ENCODE measurements at regions not wholly inside any gene's neighbourhood (a gene's known extent, or its start where the extent isn't known, plus 50 kb on each side); places are given as distances from the start of the nearest gene placed in this dataset.

DNA sequence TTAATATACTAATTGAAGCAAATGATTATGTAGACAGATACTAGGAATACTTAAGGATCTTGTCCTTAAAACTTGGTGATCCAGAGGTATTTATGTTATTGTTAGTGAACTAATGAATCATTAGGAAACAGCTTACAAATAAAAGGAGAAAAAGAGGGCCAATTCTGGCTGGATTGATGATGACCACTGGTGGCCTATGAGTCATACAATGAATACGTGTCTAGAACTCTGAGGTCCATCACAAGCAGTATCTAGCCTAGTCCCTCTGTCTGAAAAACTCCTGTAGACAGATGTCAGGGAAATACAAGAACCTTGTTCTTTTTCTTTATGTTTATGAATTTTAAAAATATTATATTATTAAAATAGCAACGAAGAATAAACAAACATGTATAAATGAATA, 51.7 kb upstream of the RTL1 start:
- no peak for DNase-seq

DNA sequence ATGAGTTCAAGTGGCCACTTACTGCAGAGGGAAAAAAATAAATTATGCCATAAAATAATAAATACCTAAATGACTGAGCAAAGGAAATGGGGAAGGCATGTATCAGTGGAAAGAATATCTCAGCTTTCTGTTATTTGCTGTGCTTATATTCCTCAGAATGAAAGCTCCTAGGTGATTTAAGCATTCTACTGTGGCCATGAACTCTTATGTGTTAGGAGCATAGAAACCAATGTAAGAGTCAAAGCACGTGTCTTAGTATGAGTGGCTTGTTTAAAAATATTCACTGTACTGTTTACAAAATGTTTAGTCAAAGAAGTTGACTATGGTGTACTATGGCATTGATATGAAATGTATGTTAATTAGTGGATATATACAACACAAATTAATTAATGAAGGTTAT, 59.0 kb upstream of the RTL1 start:
- DNase-seq, result no peak

- DNase-seq, result no peak
Measured at GRCh38 chr14:100965296-100965695, 61.8 kb upstream of the RTL1 start.

DNA sequence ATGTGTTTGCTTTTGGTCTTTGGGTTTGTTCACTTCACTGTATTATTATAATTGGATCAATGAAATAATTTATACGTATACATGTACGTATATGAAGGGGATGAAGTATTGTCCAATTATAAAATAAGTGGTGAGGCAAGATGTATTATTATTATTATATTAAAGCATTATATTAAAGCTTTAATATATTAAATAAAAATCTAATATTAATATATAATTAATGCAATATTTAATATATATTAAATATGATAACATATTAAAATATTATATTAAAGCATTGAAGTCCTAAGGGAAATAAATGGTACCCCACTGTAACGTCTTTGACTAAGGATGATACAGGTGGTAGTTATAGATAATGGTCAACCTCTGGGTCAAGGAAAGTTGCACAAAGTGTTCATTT, 63.7 kb upstream of the RTL1 start:
- DNase-seq, result no peak

DNA sequence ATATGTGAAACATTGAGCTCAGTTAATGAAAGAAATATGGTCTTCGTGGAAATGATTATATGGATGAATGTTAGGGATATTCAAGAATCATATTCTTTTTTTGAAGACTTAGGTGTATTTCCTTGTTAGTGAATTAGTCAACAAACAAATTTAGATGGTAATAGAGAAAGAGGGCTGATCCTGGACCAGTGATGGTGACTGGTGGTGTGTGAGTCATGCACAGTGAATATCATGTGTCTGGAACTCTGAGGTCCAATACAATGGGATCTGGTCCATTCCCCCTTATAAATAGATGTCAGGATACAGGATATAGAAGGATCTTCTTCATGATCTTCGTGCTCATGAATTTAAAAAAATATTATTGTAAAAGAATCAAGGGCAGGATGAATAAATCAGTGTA, 64.4 kb upstream of the RTL1 start:
- no peak for DNase-seq

- DNase-seq, result no peak
Measured at GRCh38 chr14:100972118-100972897, 68.8 kb upstream of the RTL1 start.

- DNase-seq, result no peak
Measured at GRCh38 chr14:100975671-100976070, 72.1 kb upstream of the RTL1 start.

GRCh38 chr14:100979079-100979478, 75.6 kb upstream of the RTL1 start:
- no peak for DNase-seq

GRCh38 chr14:100979780-100980179, 76.3 kb upstream of the RTL1 start:
- no peak for DNase-seq

DNA sequence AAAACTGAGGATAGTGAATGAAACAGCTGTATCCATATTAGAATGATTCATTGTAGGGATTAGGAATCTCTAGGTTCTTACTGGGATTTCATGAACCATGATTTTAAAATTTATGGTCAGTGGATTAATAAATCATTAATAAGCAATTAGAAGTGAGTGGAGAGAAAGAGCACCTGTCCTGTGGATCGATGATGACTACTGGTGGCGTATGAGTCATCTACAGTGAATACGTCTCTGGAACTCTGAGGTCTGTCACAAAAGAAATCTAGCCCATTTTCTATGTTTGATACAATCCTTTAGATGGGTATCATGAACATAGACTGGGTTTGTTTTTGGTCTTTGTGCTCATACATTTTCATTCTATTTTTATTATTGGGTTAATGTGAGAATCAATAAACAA, 77.3 kb upstream of the RTL1 start:
- DNase-seq, result no peak

GRCh38 chr14:100981809-100982208, 78.3 kb upstream of the RTL1 start:
- DNase-seq, result no peak

DNA sequence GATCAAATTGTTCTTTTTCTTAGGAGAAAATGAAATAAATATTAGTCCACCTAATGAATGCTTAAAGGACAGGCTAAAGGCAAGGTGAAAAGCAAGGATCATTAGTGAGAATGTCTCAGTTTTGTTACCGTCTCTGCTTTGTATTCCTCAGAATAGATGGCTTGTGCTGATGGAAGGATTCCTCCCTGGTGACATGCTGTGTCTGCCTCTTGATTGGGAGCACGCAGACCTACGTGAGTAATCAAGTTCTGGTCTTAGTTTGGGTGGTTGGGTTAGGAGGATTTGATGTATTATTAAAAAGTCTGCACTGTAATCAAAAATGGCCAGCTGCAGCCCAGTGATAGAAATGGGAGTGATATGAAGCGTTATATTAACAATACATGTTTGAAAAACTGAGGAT, 78.8 kb upstream of the RTL1 start:
- no peak for DNase-seq

DNA sequence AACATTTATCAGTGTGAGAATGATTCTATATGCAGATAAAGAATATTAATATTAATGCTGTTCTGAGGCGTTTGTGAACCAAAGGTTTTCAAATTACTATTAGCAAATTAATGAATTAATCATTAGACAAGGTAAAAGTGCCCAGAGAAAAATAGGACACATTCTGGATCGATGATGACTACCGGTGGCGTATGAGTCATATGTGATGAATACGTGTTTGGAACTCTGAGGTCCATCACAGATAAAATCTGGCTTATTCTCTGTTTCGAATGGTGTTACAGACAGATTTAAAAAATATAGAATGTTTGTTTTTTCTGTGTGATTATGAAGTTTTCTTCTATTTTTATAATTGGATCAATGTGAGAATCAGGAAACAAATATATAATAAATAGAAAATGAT, 79.2 kb upstream of the RTL1 start:
- DNase-seq, result no peak

- DNase-seq, result no peak
Measured at GRCh38 chr14:100983710-100984109, 80.2 kb upstream of the RTL1 start.

DNA sequence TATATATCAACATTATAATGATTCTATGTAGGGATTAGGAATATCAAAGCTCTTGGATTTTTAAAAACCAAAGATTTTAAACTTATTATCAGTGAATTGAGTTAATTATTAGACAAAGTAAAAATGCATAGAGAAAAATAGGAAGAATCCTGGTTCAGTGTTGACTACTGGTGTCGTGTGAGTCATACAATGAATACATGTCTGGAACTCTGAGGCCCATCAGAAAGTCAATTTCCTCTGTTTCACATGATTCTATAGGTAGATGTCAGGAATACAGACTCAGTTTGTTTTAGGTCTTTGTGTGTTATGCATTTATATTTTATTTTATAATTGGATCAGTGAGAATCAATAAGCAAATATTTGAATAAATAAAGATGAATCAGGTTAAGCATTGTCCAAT, 84.5 kb upstream of the RTL1 start:
- DNase-seq, result no peak

DNA sequence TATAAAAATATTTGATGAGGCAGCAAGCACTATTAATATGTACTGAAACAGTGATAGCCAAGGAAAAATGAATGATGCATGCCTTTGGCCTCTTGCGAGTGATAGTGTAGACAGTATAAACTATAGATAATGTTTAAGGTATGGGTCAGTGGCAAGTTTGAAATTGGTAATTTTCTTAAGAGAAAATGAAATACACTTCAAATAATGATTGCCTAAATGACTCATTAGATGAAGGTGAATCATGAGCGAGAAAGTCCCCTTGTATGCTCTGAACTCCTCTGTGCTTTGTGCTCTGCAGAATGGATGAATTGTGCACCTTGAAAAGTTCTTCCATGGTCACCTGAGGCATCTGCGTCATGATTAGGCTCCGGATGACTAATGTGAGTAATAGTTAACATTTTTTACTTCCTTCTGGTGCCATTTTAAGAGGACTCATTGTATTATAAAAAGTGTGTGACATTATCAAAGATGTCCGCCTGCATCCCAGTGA, 84.9 kb upstream of the RTL1 start:
- no peak for DNase-seq

GRCh38 chr14:100988956-100989355, 85.4 kb upstream of the RTL1 start:
- no peak for DNase-seq

DNA sequence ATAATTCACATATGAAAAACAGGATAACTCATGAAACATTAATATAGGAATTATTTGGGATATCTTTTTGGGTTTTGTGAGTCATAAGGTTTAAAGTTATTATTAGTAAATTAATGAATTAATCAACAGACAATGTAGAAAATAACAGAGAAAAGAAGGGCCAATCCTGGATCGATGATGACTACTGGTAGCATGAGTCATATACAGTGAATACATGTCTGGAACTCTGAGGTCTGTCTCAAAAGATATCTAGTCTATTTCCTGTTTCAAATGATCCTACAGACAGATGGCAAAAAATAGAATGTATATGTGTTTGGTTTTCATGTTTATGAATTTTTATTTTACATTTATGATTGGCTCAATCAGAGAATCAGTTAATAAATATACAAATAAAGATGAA, 86.4 kb upstream of the RTL1 start:
- no peak for DNase-seq

DNA sequence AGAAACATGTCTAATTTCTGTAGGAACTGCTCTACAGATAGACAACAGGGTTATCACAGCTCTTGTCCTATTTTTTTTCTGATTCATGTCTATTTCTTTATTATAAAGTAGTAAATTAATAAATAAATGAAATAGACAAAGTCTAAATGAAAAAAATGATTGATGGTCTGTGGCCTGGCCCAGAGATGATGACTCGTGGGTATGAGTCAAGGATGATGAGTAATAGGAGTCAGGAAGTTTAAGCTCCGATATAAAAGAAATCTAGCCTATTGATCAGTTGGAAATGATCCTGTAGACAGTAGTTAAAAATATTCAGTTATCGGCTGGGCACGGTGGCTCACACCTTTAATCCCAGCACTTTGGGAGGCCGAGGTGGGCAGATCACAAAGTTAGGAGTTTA, 90.6 kb upstream of the RTL1 start:
- DNase-seq, result no peak

- no peak for DNase-seq
Measured at GRCh38 chr14:100994756-100995330, 91.3 kb upstream of the RTL1 start.

- no peak for DNase-seq
Measured at GRCh38 chr14:101000711-101001250, 97.3 kb upstream of the RTL1 start.

DNA sequence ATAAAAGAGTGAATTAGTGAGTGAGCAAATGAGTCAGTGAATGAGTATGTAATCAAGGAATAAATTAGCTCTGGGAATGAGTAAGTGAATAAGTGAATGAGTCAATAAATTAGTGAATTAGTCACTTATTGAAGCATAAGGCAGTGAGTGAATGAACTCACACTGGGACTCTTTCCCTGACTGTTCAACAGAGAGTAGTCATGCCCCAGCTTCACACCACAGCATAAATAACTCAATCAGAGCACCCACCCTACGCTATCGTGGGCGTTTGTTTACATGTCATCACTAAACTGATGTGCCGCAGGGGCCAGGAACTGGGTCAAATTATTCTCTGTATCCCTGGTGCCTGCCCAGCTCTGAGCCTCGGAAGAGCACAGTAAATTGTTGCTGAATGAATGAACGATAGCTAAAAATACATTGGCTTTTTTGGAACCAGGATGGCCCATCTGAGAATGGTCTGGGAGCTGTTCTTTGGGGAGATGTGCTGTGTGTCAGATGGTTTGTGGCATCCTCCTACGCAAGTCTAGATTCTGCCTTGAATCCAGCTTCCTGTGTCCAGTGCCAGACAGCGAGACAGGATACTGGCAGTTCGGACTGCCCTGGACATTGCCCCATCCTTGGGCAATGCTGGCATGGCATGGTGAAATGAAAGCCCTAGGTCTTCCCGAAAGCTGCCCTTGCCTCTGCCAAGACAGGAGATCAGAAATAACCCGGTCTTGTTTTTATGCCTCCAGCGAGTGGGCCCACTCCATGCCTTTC, 98.0 kb upstream of the RTL1 start:
- DNase-seq, result no peak

DNA sequence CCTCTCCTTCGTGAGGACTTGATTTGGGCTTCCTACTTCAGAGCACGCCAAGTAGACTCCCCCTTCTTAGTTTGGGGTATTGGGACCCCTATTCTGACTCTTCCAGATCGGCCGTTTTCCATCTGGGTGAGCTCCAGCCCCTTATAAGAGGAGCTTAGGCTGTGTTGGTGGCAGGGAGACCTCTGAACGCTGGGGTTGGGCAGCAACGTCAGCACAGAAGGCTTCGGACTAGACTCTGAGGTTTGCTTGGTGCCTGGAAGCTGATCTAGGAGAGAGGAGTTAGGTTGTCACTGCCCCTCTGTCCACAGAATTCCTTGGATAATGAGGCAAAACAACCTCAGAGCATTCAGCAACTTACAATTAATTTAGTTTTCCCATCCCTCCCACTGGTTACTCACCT, 99.2 kb upstream of the RTL1 start:
- no peak for DNase-seq

GRCh38 chr14:101004176-101004575, 100.7 kb upstream of the RTL1 start:
- no peak for DNase-seq

All from Kasumi-1 (cell line).